Embryonic facial prominence (tissue), 1 donor: ENCODE measurements at regions not wholly inside any gene's neighbourhood (a gene's known extent, or its start where the extent isn't known, plus 50 kb on each side); places are given as distances from the start of the nearest gene placed in this dataset.

Experiments used
- DNase-seq: peaks from one replicate; pipeline ENCODE4 v3.0.0-alpha.2; 2016; ENCODE audit errors: extremely low spot score

- DNase-seq: no peak
Measured at GRCh38 chr2:238787501-238787900, 60.4 kb upstream of the TWIST2 start.

DNA sequence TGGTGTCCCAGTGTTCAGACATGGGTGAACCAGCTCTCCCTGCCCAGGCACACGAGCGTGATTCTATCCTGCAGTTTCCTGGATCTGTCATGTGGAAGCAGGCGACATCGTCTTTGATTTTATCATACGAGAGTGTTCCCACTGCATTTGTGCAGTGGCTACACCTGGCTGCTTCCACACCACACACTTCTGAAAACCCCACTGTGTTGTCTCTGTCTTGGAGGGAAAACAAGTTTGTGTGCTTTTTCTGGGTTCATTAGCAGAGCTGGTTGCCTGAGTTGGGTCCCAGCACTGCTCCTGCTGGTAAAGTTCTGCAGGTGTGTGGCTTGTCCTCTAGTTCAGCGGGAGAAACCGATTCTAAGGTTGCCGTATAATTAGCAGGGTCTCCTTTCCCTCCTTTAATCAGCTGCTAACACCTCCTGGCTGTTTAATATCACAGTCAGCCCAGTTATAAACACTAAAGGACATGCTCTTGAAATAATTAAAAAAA lies 58.5 kb upstream of the TWIST2 start:
- no peak for DNase-seq

- DNase-seq: peak; percentile 61
Measured at GRCh38 chr2:238790126-238790832, 57.6 kb upstream of the TWIST2 start.

DNA sequence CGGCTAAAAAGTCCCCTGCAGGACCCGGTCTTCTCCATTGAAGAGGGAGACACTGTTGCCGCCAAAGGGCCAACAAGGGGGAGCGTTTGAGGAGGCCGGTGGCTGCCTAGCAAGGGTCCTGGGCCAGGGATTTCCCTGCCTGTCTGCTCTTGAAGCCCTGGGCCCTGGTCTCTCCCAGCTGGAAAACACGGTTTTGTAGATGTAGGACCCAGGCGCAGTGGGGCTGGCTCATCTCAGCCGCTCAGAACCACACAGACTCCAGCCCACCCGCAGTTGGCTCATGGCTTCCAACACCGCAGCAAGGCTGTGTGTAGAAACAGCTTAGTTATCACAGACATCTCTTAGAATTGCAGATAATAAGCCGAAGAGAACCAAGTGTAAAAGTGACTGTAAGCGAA lies 57.1 kb upstream of the TWIST2 start:
- no peak for DNase-seq

GRCh38 chr2:238791354-238791753 lies 56.5 kb upstream of the TWIST2 start:
- DNase-seq: no peak

GRCh38 chr2:238793306-238793705 lies 54.6 kb upstream of the TWIST2 start:
- DNase-seq: no peak

GRCh38 chr2:238793801-238794449 lies 54.0 kb upstream of the TWIST2 start:
- DNase-seq: no peak

DNA sequence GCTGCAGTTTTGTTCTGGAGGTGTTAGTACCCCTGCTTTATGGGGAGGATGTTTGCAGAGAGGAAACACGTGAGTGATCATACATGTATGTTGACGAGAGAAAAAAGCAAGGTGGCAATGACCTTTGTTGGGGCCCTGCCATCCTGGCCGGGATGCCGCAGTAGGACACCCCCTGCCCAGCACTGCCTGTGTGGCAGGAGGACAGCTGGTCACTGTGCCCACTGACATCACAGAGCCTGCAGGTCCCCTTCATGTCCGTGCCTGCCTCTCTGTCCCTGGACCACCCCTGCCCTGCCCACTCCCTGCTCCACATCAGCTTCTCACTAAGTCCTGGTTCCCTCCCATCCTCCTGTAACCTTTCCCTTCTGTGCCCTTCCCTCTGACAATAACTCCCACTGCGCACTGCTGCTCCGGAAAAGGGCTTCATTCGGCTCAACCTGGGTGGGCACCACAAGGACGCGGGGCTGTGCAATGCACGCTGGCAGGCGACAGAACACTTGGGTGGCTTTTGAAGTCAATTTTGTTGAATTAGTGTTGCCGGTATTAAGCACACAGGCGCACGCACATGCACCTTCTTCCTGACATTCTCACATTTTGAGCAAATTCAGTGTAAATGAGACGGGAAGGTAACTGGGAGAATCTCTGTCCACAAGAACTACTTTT lies 51.5 kb upstream of the TWIST2 start:
- no peak for DNase-seq

- DNase-seq: no peak
Measured at GRCh38 chr2:238797537-238797936, 50.3 kb upstream of the TWIST2 start.
